GM19397 (cell line): ENCODE measurements at regions not wholly inside any gene's neighbourhood (a gene's known extent, or its start where the extent isn't known, plus 50 kb on each side); places are given as distances from the start of the nearest gene placed in this dataset.
"Not testable (repeated sequence)": the region's sequence is repeated elsewhere in the genome, so short reads cannot be mapped to it uniquely, and the experiment has no call there.

Source experiments
- ATAC-seq: cut with Tn5 transposase; IDR thresholded peaks from one replicate; pipeline ENCODE4 v1.9.1; 2021; ENCODE audit warnings: mild to moderate bottlenecking, moderate library complexity; ENCODE audit not compliant: unreplicated experiment

DNA sequence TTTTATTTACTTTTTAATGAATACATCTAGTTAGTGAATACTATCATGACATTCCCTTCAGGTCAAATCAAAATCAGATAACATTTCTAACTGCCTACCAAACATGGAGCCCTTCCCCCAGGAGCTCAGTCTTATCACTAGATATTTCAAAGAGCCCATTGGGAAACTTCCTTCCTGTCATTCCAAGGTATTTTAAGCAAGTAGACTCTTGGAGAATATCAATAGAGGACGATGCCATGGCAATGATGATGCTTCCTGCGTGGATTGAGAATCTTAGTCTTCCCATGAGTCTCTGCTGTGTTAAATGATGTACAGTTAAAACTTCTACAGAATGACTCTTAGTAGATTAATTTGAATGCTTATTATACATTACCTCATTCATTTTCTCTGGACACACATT, 384.9 kb downstream of the CENPW start:
- ATAC-seq = no peak

GRCh38 chr6:126726454-126726853, 386.5 kb downstream of the CENPW start:
- ATAC-seq = not testable (repeated sequence)

- ATAC-seq = no peak
Observed at GRCh38 chr6:126738146-126738545, 380.3 kb upstream of the RSPO3 start.

GRCh38 chr6:126738641-126739040, 379.8 kb upstream of the RSPO3 start:
- ATAC-seq = no peak

DNA sequence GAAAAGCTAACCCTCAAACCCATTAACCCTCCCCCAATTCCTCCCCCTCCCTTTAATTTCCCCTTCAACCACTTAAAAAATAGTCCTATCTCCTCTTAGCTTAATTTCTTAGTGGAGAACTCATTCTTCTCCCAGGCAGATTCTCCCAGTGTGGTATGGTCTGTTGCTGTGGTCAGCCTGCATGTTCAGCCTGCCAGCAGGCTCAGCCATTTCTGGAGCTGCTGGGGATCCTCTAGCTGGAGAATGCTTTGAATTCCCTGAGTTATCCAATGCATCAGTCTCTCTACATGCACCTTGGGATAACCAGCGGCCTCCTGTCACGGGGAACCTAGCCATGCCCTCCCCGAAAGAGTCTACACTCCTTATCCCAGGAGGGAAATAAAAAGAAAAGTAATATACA, 375.4 kb upstream of the RSPO3 start:
- ATAC-seq = no peak

DNA sequence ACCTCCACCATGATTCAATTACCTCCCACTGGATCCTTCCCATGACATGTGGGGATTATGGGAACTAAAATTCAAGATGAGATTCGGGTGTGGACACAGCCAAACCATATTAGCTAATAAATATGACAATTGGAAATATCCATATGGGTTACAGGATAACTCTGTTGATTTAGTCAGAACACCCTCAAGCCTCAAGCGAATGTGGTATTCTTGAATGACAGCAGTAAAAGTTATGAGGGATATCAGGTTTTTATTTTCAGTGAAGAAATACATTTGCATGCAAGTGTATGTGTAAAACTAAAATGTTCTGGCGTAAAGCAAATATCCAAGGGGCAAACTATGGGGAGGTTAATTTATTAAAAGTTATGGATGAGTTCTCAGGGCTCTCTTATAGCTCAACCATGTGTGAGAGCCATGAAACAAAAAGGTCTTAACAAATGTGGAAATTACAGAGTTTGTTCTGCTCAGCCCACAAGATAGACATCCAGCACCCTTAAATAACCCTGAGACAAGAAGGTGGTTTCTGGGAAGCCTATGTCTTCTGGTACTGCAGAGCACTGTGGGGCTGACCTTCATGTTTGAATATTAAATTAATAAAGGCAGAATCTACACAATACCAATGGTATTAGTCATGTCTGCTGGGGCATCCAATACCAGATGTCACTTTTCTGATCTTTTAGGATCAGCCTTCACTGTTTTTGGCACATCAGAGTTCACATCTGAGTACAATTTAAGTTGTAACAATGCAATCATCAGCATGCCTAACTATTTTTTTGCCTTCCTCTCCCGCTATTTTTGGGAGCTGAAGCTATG, 370.5 kb upstream of the RSPO3 start:
- ATAC-seq = no peak

DNA sequence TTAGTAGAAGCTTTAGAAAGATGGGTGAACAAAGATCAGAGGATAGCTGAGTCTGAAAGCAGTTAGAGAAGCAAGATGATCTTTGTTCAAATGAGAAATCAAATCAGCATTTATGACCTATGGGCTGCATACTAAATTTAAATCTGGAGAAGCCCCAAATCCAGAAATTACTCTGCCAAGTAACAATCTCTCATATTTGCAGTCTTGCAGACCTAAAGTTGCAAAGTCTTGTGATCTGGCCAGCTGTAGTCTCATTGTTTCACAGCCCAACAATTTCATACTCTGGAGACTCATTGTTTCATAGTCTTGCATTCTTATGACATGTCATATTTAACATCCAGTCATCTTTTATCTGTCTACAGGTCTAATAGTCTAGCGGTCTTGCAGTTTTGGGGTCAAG, 364.9 kb upstream of the RSPO3 start:
- no peak for ATAC-seq

DNA sequence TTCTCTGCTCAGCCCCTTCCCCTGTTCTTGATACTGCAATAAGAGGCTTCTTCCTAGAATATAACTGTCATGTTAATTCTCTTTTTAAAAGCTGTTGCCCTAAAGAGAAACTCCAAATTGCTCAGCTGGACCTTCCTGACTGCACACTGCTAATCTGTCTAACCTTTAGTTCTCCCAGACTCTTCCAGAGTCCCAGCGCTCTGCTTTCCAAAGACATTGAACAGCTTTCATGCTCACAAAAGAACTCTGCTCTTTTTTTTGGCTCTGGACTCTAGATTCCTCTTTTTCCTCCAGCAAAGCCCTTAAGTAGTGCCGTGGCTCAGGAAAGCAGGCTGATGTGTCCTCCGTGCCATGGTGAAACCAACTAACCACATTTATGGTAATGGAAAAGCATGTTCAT, 356.6 kb upstream of the RSPO3 start:
- no peak for ATAC-seq

DNA sequence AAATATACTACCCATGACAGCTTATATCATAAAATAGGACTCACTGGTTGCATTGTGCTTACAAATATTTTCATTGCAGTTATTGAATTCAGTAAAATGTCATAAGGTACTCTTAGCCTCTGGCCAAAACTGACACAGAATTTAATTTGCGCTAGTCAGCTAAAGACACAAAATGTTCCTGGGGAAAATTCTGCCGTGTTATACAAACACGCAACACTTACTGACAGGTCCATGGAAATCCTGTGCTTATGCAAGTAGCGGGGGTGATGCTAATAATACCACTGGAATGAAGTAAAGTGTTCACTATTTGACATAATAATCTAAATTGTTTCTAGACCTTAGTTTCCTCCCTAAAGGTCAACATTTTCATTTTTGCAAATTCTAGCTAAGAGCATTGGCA, 354.4 kb upstream of the RSPO3 start:
- ATAC-seq = no peak

- no peak for ATAC-seq
Observed at GRCh38 chr6:126764671-126765070, 353.8 kb upstream of the RSPO3 start.

DNA sequence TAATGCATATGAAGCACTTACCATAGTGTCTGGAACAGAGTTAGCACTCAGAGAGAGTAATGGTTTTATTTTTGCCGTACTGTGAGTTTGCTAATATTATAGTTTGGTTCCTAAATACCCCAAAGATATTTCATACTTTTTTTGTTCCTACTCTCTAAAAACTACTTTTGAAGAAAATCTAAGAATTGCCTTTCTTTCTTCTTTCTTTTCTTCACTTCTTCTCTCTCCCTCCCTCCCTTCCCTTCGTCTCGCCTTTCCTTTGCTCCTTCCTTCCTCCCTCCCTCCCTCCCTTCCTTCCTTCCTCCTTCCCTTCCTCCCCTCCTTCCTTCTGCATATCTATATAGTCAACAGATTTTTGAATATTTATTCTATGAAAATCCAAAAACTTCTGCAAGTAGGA, 351.7 kb upstream of the RSPO3 start:
- no peak for ATAC-seq

DNA sequence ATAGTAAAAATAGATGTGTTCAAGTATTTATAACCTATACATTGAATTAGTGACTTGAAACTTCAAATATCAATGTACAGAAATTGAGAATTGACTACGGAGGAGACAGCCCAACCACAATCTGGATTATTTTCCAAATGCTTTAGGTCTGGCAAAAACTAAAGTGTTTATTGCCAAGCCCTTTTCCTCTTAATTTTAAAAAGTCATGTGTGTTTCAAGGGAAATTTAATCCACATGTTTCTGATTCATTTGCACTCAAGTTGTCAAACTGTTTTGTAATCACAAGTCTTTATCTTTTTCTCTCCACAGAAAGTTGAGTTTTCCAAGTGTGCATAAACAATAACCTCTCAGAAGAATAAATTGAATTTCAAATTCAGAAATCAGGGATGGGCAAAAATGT, 350.8 kb upstream of the RSPO3 start:
- ATAC-seq = no peak

DNA sequence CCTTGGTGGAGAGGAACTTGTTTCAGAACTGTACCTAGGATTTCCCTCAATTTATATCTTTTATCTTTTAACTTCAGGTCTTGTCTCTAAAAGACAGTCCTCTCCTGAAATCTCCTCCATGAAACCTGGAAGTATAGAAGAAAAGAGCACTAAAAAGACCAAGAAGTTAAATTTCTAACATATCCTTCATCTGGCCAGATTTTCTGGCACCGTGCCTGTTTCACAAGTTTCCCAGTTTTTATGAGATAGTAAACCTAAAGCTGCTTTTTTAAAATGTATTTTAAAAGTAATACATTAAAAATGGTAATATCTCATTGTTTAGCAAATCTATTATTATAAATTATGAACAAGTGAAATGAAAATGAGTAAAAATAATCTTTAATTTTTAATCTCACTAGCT, 348.3 kb upstream of the RSPO3 start:
- ATAC-seq = no peak

- no peak for ATAC-seq
Observed at GRCh38 chr6:126773112-126773805, 345.2 kb upstream of the RSPO3 start.

DNA sequence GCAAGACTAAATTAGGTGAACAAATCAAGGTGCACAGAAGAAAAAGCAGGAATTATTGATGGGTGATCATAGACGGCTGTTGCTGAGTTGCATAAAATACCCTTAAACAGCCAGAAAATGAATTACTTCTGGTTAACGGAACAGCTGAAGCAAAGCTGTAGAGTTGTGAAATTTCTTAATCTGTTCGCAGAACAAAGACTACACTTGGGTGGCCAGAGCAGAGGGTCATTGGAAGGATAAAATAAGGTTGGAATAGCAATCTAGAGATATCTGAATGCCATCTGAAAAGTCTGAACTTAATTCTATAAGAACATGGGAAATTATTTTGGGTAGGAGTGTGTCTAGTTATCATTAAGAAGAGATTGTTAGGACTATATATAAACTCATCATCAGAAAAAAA, 339.1 kb upstream of the RSPO3 start:
- ATAC-seq = no peak

- no peak for ATAC-seq
Observed at GRCh38 chr6:126781582-126781981, 336.9 kb upstream of the RSPO3 start.

- no peak for ATAC-seq
Observed at GRCh38 chr6:126784161-126784790, 334.2 kb upstream of the RSPO3 start.

DNA sequence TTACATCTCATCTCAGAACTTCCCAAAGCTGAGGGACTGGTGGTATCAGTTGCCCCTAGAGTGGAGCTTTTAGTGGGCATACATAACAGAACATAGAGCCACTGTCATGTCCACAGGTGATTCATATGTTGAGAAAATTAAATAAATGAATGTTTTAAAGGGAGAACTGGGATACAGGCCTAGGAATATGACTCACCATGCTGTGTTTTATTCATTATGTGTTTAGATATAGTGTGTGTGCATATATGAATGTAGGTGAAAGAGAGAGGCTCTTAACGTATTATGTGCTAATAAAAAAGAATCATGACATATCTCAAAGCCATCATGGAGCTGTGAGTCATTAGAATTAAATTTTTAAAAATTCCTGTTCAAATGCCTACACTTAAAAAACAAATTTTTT, 332.2 kb upstream of the RSPO3 start:
- ATAC-seq = no peak

DNA sequence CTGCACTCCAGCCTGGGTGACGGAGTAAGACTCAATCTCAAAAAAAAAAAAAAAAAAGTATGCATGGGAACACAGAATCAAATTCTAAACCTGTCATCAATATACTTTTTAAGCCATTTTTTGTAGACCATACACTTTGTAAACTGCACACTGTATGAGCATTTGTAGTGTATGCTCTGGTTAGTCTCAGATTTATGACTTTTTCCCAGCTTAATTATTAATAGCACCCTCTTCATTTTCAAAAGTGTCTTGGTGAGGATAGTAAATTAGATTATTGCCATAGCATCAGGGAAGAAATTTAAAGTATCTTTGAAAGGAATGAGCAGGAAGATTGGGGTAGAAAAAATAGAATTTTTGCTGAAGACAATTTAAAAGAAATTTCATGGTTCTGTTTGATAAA, 330.8 kb upstream of the RSPO3 start:
- ATAC-seq = no peak

DNA sequence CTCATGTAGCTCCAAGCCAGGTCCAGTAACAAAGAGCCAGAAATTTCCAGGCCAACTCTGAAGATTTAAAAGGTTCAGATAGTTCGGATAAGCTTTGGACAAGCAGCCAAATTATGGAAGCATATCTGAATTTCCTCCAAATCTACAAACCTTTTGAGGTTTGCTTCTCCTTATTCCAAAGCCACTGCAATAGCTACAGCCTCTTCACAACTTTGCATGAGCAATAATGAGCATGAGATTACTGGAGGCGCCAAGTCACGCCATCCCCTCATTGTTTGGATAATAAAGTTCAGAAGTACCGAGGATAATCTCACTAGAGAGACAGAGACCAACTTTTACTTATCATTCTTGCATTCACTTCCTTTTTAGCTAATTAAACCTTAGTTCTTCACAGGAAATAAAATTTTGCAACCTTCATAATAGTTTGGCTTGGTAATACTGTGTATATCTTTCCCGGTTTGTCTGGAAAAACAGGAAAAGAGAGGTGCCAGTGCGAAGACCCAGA, 329.6 kb upstream of the RSPO3 start:
- ATAC-seq = no peak

DNA sequence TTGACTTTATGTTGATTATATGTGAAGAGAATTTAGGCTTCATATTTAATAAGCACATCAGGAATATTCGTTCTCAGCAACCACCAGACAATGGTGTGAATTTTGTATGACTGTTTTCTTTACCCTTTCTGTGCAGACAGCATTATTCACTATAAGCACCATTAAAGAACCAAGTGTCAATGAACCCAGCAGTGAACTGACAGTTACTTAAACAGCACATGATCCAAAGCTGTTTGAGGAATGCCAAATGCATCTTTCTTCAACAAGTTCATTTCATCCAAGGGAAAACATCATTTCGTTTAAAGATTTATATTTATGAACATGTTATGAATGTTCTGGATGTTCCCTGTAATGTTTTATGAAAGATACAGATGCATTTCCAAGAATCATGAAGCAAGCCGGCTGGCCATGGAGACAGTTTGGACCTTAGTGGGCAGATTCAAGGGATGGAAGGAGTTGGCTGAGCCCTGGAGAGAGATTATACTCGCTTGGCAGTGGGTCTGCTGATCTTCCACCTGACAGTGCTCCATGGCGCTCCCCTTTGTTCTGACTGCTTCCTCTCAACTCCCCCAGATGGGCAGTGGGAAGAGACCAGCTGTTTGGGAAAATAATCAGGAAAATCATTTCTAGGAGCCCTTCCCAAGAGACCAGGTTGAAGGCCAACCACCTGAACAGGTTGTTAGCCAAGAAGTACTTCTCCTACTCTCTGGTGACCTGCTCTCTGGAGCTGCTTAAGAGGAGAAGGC, 326.0 kb upstream of the RSPO3 start:
- no peak for ATAC-seq
